ENCODE measurements at regions not wholly inside any gene's neighbourhood (a gene's known extent, or its start where the extent isn't known, plus 50 kb on each side); places are given as distances from the start of the nearest gene placed in this dataset.

- TF ChIP-seq CTCF (conservative IDR thresholded peaks at IDR 0.05) (no peak), ZFX (IDR thresholded peaks at IDR 0.05) (no peak)
- H3K27ac ChIP-seq, result no peak overlapping the region
Measured at GRCh38 chr3:16692486-16693344, 87.5 kb upstream of the DAZL start.

GRCh38 chr3:16693820-16694219 lies 88.6 kb upstream of the DAZL start:
- TF ChIP-seq ZFX (IDR thresholded peaks at IDR 0.05) (no peak), CTCF (conservative IDR thresholded peaks at IDR 0.05) (no peak)
- no peak overlapping the region for H3K27ac ChIP-seq

- TF ChIP-seq CTCF (conservative IDR thresholded peaks at IDR 0.05) (no peak), ZFX (IDR thresholded peaks at IDR 0.05) (no peak)
Measured at GRCh38 chr3:16695710-16696109, 90.5 kb upstream of the DAZL start.

GRCh38 chr3:16697443-16698147 lies 92.4 kb upstream of the DAZL start:
- TF ChIP-seq ZFX (IDR thresholded peaks at IDR 0.05) (no peak), CTCF (conservative IDR thresholded peaks at IDR 0.05) (no peak)
- H3K27ac ChIP-seq, result no peak overlapping the region

More at GRCh38 chr3:16695710-16696109, 90.5 kb upstream of the DAZL start:
- no peak overlapping the region for H3K27ac ChIP-seq

- no peak overlapping the region for H3K27ac ChIP-seq
- TF ChIP-seq CTCF (conservative IDR thresholded peaks at IDR 0.05) (no peak), ZFX (IDR thresholded peaks at IDR 0.05) (no peak)
Measured at GRCh38 chr3:16700651-16701050, 95.4 kb upstream of the DAZL start.

- TF ChIP-seq ZFX (IDR thresholded peaks at IDR 0.05) (no peak), CTCF (conservative IDR thresholded peaks at IDR 0.05) (no peak)
- no peak overlapping the region for H3K27ac ChIP-seq
Measured at GRCh38 chr3:16704941-16705340, 99.7 kb upstream of the DAZL start.

- no peak overlapping the region for H3K27ac ChIP-seq
- no peak for TF ChIP-seq ZFX (IDR thresholded peaks at IDR 0.05)
Measured at GRCh38 chr3:16707260-16707659, 102.0 kb upstream of the DAZL start.
